K562 (cell line): ENCODE measurements at regions not wholly inside any gene's neighbourhood (a gene's known extent, or its start where the extent isn't known, plus 50 kb on each side); places are given as distances from the start of the nearest gene placed in this dataset.

Source experiments
- FOXM1 ChIP-seq, 2 experiments: fragments of 450-650 bp in 1 of 2; sonication (generic) in 1 of 2; formaldehyde crosslinking in 1 of 2; IDR thresholded peaks; 2 replicates each; pipeline versions ENCODE4 v1.6.1 to v1.9.0; 2017 to 2022; ENCODE audit warnings: low read depth in 2 of 2, mild to moderate bottlenecking in 2 of 2, missing genetic modification reagents in 1 of 2, moderate library complexity in 1 of 2
- KDM1A ChIP-seq, 2 experiments: fragments of 450-650 bp; IDR thresholded peaks; 2 replicates each; pipeline ENCODE4 v1.6.1; 2016; ENCODE audit warnings: mild to moderate bottlenecking in 2 of 2
- MXD1 ChIP-seq: fragments of 250-450 bp; sonication (Bioruptor Pico); IDR thresholded peaks from 2 replicates; pipeline ENCODE4 v1.8.0; 2021; ENCODE audit warnings: borderline replicate concordance, mild to moderate bottlenecking, moderate library complexity; ENCODE audit not compliant: poor library complexity, severe bottlenecking
- ZNF77 ChIP-seq: fragments of 250-450 bp; sonication (Bioruptor Pico); IDR thresholded peaks from 2 replicates; pipeline ENCODE4 v1.5.0; 2020
- TF ChIP-seq, protein P1 (sequence below), 3 experiments: IDR thresholded peaks in 2 of 3; conservative IDR thresholded peaks in 1 of 3; 2 replicates each; pipeline ENCODE4 v1.5.1; 2011 to 2012; ENCODE audit warnings: low read length in 3 of 3, mild to moderate bottlenecking in 3 of 3, control low read depth in 2 of 3, improper control_type of control experiment in 1 of 3, inconsistent platforms in 1 of 3, low read depth in 1 of 3, mixed read lengths in 1 of 3, moderate library complexity in 1 of 3; ENCODE audit not compliant: insufficient read depth in 2 of 3

DNA sequence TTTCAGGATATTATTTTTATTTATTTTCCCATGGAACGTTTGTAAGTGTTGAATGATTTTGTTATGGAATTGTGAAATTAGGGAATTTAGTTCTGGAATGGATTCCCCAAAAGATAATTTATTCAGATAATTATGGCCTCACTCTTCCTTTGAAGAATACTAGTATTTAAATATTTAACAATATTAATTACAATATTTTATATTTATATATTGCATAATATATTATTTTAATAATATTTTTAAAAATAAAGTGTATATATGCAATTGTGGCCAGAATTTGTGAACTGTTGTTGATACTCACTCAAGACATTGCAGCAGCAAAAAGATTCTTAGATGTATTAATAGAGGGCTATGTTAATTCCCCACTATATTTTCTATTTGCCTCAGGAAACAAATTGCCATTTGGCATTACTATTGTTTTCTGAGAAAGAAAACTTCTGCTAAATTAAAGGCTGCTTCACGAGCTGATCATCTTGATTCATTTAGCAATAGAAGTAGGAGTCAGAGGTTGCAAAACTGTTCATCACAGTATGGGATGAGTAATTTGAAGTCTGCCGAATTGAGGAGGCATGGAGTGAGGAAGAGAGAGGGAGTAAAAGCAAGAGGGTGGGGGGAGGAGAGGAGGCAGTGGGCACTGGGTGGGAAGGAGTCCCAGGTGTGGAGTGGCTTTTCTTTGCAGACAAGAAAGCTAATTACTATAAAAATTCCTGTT is 729.2 kb downstream of the DHX35 start:
- no peak for TF ChIP-seq FOXM1 (IDR thresholded peaks at IDR 0.05; ENCODE audit: low read depth)
- no peak for TF ChIP-seq FOXM1 (CRISPR knock-in tag; IDR thresholded peaks at IDR 0.05; ENCODE audit: low read depth)
- TF ChIP-seq, protein P1, sequence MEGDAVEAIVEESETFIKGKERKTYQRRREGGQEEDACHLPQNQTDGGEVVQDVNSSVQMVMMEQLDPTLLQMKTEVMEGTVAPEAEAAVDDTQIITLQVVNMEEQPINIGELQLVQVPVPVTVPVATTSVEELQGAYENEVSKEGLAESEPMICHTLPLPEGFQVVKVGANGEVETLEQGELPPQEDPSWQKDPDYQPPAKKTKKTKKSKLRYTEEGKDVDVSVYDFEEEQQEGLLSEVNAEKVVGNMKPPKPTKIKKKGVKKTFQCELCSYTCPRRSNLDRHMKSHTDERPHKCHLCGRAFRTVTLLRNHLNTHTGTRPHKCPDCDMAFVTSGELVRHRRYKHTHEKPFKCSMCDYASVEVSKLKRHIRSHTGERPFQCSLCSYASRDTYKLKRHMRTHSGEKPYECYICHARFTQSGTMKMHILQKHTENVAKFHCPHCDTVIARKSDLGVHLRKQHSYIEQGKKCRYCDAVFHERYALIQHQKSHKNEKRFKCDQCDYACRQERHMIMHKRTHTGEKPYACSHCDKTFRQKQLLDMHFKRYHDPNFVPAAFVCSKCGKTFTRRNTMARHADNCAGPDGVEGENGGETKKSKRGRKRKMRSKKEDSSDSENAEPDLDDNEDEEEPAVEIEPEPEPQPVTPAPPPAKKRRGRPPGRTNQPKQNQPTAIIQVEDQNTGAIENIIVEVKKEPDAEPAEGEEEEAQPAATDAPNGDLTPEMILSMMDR (IDR thresholded peaks at IDR 0.05 in 2 of 3, conservative IDR thresholded peaks at IDR 0.05 in 1 of 3; ENCODE audit: insufficient read depth in 2 of 3, low read depth in 1 of 3, low read length in 3 of 3): no peak
- no peak for TF ChIP-seq KDM1A (IDR thresholded peaks at IDR 0.05)
- no peak for TF ChIP-seq MXD1
- no peak for TF ChIP-seq ZNF77
